Tibial nerve (tissue), 4 donors: ENCODE measurements at regions not wholly inside any gene's neighbourhood (a gene's known extent, or its start where the extent isn't known, plus 50 kb on each side); places are given as distances from the start of the nearest gene placed in this dataset.

Experiments used
- CTCF ChIP-seq, 5 experiments: fragments of 200-600 bp in 3 of 5; fragments of 450-650 bp in 2 of 5; sonication (generic) in 3 of 5; IDR thresholded peaks; one replicate each; pipeline ENCODE4 v1.5.1; 2016 to 2019; ENCODE audit warnings: antibody characterized with exemption in 5 of 5, mild to moderate bottlenecking in 3 of 5, moderate library complexity in 2 of 5
- EP300 ChIP-seq, 2 donors: sonication (generic); formaldehyde crosslinking; IDR thresholded peaks; one replicate each; pipeline ENCODE4 v1.6.1; 2017; ENCODE audit warnings: antibody characterized with exemption in 2 of 2, mild to moderate bottlenecking in 1 of 2

GRCh38 chr16:66287926-66288325, 78.6 kb upstream of the CDH5 start:
- TF ChIP-seq CTCF (IDR thresholded peaks at IDR 0.05) (no peak), EP300 (IDR thresholded peaks at IDR 0.05) (no peak)
